HG02885 (cell line): ENCODE measurements at regions not wholly inside any gene's neighbourhood (a gene's known extent, or its start where the extent isn't known, plus 50 kb on each side); places are given as distances from the start of the nearest gene placed in this dataset.
"Not testable (repeated sequence)": the region's sequence is repeated elsewhere in the genome, so short reads cannot be mapped to it uniquely, and the experiment has no call there.

ENCODE experiments used
- ATAC-seq: cut with Tn5 transposase; IDR thresholded peaks from one replicate; pipeline ENCODE4 v1.9.1; 2021; ENCODE audit warnings: mild to moderate bottlenecking; ENCODE audit not compliant: unreplicated experiment, poor library complexity

- ATAC-seq = no peak
Observed at GRCh38 chr5:66234241-66234640, 90.1 kb downstream of the SREK1 start.

GRCh38 chr5:66238435-66238834 is 94.3 kb downstream of the SREK1 start:
- no peak for ATAC-seq

GRCh38 chr5:66239034-66239433 is 94.9 kb downstream of the SREK1 start:
- no peak for ATAC-seq

GRCh38 chr5:66241136-66241825 is 97.2 kb downstream of the SREK1 start:
- no peak for ATAC-seq

- ATAC-seq = no peak
Observed at GRCh38 chr5:66242050-66242715, 98.1 kb downstream of the SREK1 start.

GRCh38 chr5:66246608-66247007 is 102.5 kb downstream of the SREK1 start:
- ATAC-seq = no peak

GRCh38 chr5:66247176-66247960 is 103.3 kb downstream of the SREK1 start:
- no peak for ATAC-seq

GRCh38 chr5:66248874-66249273 is 104.8 kb downstream of the SREK1 start:
- ATAC-seq = no peak

- ATAC-seq = no peak
Observed at GRCh38 chr5:66249920-66250319, 105.8 kb downstream of the SREK1 start.

- no peak for ATAC-seq
Observed at GRCh38 chr5:66252849-66253248, 108.7 kb downstream of the SREK1 start.

GRCh38 chr5:66255714-66256113 is 111.6 kb downstream of the SREK1 start:
- ATAC-seq = no peak

GRCh38 chr5:66273121-66273520 is 129.0 kb downstream of the SREK1 start:
- no peak for ATAC-seq

GRCh38 chr5:66276986-66277385 is 132.9 kb downstream of the SREK1 start:
- no peak for ATAC-seq

GRCh38 chr5:66277981-66278380 is 133.9 kb downstream of the SREK1 start:
- ATAC-seq = no peak

GRCh38 chr5:66281294-66281693 is 137.2 kb downstream of the SREK1 start:
- no peak for ATAC-seq

- no peak for ATAC-seq
Observed at GRCh38 chr5:66284588-66285342, 140.7 kb downstream of the SREK1 start.

- no peak for ATAC-seq
Observed at GRCh38 chr5:66285343-66285922, 141.3 kb downstream of the SREK1 start.

GRCh38 chr5:66291771-66292170 is 147.7 kb downstream of the SREK1 start:
- ATAC-seq = no peak

- not testable (repeated sequence) for ATAC-seq
Observed at GRCh38 chr5:66293851-66294250, 149.8 kb downstream of the SREK1 start.

GRCh38 chr5:66299463-66299862 is 155.4 kb downstream of the SREK1 start:
- ATAC-seq = no peak
